8988T (cell line): ENCODE measurements at regions not wholly inside any gene's neighbourhood (a gene's known extent, or its start where the extent isn't known, plus 50 kb on each side); places are given as distances from the start of the nearest gene placed in this dataset.
"Not testable (repeated sequence)": the region's sequence is repeated elsewhere in the genome, so short reads cannot be mapped to it uniquely, and the experiment has no call there.

Source experiments
- DNase-seq: peaks from one replicate; pipeline ENCODE4 v3.0.0; 2011

DNA sequence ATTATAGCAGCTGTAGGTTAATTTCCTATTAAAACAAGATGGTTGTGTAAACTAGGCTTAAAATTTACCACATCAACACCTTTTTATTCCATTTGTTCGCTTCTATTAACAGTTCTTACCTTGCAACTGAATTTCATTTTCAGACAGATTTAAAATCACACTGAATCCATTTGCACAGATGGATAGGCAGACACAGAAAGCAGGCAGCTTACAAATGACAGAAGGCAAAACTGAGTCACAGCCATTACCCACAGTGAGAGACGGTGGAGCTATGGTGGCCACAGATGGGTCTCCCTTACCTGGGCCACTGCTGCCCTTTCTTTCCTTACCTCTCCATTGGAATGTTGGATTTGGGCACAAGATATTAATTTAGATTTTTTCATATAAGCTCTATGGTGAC, 1567.8 kb upstream of the SLC10A2 start:
- no peak for DNase-seq

DNA sequence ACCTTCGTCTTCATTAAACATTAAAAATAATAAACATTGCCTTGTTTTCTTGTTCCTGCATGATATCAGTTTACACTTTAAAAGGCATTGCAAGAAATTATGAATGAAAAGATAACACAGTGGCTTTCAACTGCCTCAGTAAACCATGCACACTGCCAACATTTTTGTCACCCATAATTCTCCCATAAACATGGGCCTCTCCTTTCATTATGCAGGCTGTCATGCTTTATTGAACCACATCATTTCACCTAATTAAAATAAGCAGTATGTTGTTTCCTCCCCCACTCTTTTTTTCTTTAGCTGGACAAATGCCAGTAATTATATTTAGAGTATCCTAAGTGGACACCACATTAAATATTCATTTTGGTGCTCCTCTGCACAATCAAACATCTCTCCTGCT, 1566.5 kb upstream of the SLC10A2 start:
- DNase-seq = no peak

DNA sequence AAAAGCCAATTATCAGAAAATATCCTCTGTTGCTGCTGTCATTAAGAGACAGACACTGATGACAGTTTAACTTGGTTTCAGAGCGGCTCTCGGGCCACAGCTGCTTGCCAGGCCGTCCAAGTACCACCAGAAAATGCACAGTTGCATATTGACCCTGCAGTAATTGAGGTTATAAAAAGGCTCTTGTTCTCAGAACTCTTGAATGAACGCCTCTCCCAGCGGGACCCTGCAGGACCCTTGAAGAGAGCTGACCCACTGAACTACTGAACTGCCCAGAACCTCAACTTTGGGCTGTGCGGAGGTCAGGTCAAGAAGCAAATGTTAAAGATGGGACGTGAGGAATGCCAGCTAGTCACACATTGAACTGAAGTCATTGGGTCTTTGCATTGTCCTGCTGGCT, 1559.0 kb upstream of the SLC10A2 start:
- no peak for DNase-seq

GRCh38 chr13:104616990-104617389, 1550.8 kb upstream of the SLC10A2 start:
- no peak for DNase-seq

DNA sequence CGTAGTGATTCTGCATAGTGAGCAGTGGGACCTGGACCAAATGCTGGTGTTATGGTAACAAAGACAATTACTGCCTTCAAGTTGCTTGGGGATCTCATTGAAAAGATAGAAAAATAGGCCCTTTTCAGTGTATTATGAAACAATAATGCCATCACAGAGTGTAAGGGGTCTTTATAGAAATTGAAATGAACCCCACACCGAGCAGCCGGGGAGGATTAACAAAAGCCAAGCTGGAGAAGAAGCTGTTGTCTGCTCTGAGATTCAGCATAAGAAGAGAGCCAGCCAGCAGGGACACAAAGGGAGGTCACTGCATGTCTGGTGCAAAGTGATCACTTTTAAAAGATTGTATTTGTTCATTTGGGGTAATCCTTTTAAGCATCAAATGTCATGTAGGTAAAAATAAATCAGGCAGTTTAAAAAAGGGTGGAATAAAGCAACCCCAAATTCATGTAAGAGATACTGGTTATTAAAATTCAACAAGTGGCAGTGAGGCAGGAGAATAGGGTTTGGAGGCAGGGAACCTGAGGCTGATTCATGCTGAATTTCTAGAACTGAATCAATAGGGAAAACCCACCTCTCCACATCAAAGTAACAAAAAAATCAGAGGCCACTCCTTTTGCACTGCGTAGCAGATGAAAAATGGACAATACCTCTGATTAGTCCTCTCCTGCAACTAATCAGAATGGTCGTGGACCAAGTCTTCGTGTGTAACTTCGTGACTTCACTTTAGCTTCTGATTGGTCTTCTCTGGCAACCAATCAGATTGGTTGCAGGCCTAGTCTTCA, 1548.3 kb upstream of the SLC10A2 start:
- DNase-seq = no peak

GRCh38 chr13:104608331-104608730, 1542.1 kb upstream of the SLC10A2 start:
- no peak for DNase-seq

GRCh38 chr13:104605435-104605834, 1539.2 kb upstream of the SLC10A2 start:
- DNase-seq = not testable (repeated sequence)

GRCh38 chr13:104597546-104598180, 1531.4 kb upstream of the SLC10A2 start:
- DNase-seq = no peak

DNA sequence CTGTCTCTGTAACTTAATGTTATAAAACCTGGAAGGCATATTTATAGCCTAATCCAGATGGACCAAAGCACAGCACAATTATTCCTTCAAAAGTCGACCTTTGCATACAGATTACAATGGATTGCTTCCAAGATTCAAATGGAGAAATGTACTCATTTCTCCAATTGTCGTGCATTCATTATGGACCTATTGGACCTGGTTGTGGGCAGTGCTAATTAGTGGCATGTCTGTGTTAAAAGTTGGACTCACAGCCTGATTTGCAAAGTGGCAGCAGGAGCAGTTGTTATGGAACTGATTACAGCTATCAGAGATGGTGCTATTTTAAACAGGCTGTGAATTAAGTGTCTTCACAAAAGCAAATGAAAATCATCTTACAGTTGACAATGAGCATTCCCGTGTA, 1529.3 kb upstream of the SLC10A2 start:
- no peak for DNase-seq

- DNase-seq = no peak
Observed at GRCh38 chr13:104594806-104595205, 1528.6 kb upstream of the SLC10A2 start.

GRCh38 chr13:104593693-104594092, 1527.5 kb upstream of the SLC10A2 start:
- no peak for DNase-seq

DNA sequence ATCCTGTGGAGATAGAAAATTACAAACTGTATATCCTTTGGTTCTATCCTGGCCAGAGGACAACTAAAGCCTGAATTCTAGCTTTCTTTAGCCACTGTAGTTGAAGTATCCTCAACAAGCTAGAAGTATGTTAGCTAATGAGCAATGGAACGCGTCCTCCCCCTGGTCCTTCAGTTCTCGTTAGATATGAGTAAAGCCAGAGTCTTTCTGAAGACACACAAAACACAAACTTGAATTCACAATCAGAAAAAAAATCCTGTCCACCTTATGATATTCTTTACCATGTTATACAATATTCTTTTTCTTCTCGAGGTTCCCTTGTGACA, 1527.0 kb upstream of the SLC10A2 start:
- no peak for DNase-seq

DNA sequence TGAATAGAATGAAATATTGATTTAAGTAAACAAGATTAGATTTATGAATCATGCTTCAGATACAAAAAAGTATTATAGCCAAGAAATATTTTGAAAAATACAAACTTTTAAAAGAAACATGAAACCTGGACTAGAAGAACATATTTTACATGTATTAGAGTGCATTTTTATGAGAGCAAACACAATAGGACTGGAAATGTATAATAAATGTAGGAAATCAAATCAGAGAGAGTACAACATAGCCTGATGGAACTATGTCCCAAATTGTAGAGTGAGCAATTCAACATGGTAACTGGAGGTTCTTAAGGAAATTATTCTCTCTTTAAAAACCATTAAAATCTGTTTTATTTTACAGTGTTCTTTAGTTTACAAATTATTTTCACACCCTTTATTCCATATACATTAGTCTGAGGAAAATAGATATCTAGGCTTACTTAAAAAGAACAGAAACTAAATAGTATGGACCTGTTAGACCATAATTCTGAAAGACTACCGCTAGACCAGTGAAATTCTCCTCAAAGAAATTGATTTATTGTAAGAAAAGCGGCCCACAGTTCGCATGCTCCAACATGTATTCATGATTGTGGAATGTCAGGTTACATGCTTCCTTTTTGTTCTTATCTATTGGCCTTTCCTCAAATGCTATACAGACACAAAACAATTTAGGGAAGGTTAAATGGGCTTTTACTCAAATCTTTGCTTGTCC, 1526.5 kb upstream of the SLC10A2 start:
- no peak for DNase-seq

- no peak for DNase-seq
Observed at GRCh38 chr13:104592127-104592526, 1525.9 kb upstream of the SLC10A2 start.

GRCh38 chr13:104586051-104586746, 1520.0 kb upstream of the SLC10A2 start:
- DNase-seq = no peak

DNA sequence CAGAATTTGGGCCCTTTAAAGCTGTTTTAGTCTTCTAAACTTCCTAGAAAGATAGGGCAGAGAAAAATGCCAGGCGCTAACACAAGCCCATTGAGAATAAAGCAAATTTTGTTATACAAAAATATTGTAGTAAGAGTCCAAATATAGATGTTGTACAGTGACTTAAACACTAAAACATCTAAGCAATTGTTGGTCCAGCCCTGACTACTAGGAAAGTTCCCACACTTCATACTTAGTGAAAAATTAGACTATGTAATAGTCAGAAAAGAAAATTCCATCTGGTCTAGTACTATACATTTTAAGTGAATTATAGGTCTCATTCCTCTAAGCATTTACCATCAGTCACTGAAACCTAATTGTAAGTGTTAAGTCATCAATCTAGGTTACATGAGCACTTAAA, 1518.3 kb upstream of the SLC10A2 start:
- no peak for DNase-seq

DNA sequence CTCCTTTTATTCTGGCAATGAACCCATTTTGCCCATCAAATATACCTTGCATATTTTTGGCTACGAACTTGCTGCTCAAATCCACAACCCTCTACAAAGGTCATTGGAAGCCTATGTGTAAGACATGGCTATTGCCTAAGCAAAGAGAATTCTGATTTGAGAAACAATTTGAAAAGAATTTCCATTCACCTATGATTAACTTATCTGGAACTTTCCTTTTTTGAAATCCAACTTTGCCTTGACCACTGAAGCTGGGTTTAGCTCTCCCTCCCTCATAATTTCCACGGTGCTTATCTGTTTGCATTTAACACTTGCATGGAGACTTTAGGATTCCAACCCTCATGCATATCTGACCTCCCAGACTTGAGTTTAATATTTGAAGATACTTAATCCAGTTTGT, 1514.7 kb upstream of the SLC10A2 start:
- no peak for DNase-seq

DNA sequence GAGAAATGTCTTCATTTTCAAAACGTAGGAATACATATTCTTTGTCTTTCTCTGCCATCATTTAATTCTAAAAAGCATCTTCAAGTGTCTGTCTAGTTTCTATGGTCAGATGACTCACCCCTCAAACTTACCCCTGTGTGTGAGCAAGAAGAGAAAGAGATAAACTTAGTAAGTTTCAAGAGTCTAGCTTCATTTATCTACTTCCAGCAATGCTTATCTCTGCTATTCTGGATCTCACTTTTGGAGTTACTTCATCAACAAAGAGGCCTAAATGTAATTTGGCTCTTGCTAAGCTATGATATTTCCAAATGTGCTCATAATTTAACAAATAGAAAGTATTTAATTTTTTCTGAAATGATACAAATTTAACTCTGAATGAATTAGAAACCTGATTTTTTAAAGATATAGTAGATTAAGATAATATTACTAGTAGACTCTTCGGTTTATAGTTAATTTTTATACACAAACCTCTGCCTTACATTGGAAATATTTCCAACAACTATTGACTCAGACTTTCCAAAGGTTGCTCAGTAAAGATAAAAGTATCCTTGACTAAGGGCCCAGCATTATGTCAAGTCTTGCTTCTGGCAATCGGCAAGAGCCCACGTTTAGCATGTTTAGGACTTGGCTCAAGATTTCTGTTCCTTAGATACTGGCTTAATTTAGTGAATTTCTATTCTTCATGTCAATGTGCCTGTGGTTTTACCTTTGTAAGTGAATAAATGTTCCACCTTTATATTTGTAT, 1511.0 kb upstream of the SLC10A2 start:
- no peak for DNase-seq

- no peak for DNase-seq
Observed at GRCh38 chr13:104571893-104572229, 1505.6 kb upstream of the SLC10A2 start.

- no peak for DNase-seq
Observed at GRCh38 chr13:104571161-104571892, 1505.1 kb upstream of the SLC10A2 start.

DNA sequence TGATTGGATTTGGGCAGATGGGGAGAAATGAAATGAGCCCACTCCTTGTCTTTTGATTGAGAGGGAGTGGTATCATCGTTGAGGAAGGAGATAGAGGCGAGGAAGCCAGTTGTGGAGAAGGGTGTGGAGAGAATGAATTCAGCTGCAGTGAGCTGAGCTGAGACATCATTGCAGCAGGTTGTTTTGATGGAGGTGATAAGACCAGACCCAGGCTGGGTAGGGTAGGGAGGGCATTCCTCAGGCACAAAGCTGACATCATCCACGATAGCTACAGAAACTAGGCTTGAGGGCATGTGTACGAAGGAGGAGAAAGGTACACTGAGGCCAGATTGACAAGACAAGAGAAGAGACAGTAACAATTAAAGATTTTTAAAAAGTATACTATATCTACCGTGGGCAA, 1500.9 kb upstream of the SLC10A2 start:
- DNase-seq = no peak

GRCh38 chr13:104565888-104566287, 1499.7 kb upstream of the SLC10A2 start:
- no peak for DNase-seq
